LNCAP (cell line): ENCODE measurements at regions not wholly inside any gene's neighbourhood (a gene's known extent, or its start where the extent isn't known, plus 50 kb on each side); places are given as distances from the start of the nearest gene placed in this dataset.

Experiments used
- CTCF ChIP-seq: fragments of 450-650 bp; IDR thresholded peaks from 2 replicates; pipeline ENCODE4 v1.5.1; 2017; ENCODE audit warnings: mild to moderate bottlenecking

- no peak for TF ChIP-seq CTCF
Observed at GRCh38 chr6:12232339-12232738, 57.8 kb upstream of the EDN1 start.

- no peak for TF ChIP-seq CTCF
Observed at GRCh38 chr6:12232821-12233220, 57.3 kb upstream of the EDN1 start.

- TF ChIP-seq CTCF: peak; percentile 84
Observed at GRCh38 chr6:12233693-12234571, 56.2 kb upstream of the EDN1 start.

- TF ChIP-seq CTCF: no peak
Observed at GRCh38 chr6:12235341-12235740, 54.8 kb upstream of the EDN1 start.

GRCh38 chr6:12238219-12238618 is 51.9 kb upstream of the EDN1 start:
- no peak for TF ChIP-seq CTCF
